Keratinocyte (primary cell): ENCODE measurements at regions not wholly inside any gene's neighbourhood (a gene's known extent, or its start where the extent isn't known, plus 50 kb on each side); places are given as distances from the start of the nearest gene placed in this dataset.

ENCODE experiments used
- DNase-seq: peaks from one replicate; pipeline ENCODE4 v3.0.0-alpha.2; 2011; ENCODE audit warnings: low read depth, missing footprints, low spot score
- FAIRE-seq: peaks from 2 replicates; lab custom pipeline; 2011; peaks lifted over from hg19 to GRCh38; lab: Jason Lieb, UNC
- H2AFZ ChIP-seq: 2 replicates; pipeline ENCODE4 v1.6.0; 2012; ENCODE audit warnings: low read length, control low read depth, inconsistent platforms; ENCODE audit not compliant: control insufficient read depth
- H3K27ac ChIP-seq: 2 replicates; pipeline ENCODE4 v1.5.1; 2011; ENCODE audit warnings: low read length; ENCODE audit not compliant: control insufficient read depth, insufficient read depth
- H3K27me3 ChIP-seq: 3 replicates; pipeline ENCODE4 v1.6.0; 2011; ENCODE audit warnings: low read length; ENCODE audit not compliant: control insufficient read depth, insufficient read depth; ENCODE audit errors: extremely low read depth
- H3K36me3 ChIP-seq, 2 experiments: 2 replicates in 1 of 2; 3 replicates in 1 of 2; pipeline ENCODE4 v1.5.1; 2011; ENCODE audit warnings: low read length in 2 of 2, mild to moderate bottlenecking in 1 of 2; ENCODE audit not compliant: control insufficient read depth in 2 of 2, insufficient read depth in 2 of 2; ENCODE audit errors: extremely low read depth in 1 of 2
- H3K4me1 ChIP-seq: 3 replicates; pipeline ENCODE4 v1.5.1; 2011; ENCODE audit warnings: low read length; ENCODE audit not compliant: control insufficient read depth, insufficient read depth; ENCODE audit errors: extremely low read depth
- H3K4me2 ChIP-seq: 3 replicates; pipeline ENCODE4 v1.6.0; 2011; ENCODE audit warnings: low read depth, low read length; ENCODE audit not compliant: control insufficient read depth, insufficient read depth; ENCODE audit errors: extremely low read depth
- H3K4me3 ChIP-seq, 3 experiments: fragments of 200-600 bp in 1 of 3; sonication (generic) in 1 of 3; 2 replicates in 2 of 3; 3 replicates in 1 of 3; pipeline ENCODE4 v1.5.1; 2011 to 2016; ENCODE audit warnings: low read length in 3 of 3, mild to moderate bottlenecking in 3 of 3, control low read depth in 2 of 3, inconsistent platforms in 1 of 3, low read depth in 1 of 3, mixed read lengths in 1 of 3, mixed run types in 1 of 3, moderate library complexity in 1 of 3; ENCODE audit not compliant: control insufficient read depth in 2 of 3, insufficient read depth in 2 of 3; ENCODE audit errors: extremely low read depth in 1 of 3
- H3K79me2 ChIP-seq: 2 replicates; pipeline ENCODE4 v1.6.0; 2012; ENCODE audit warnings: low read length; ENCODE audit not compliant: control insufficient read depth, insufficient read depth
- H3K9ac ChIP-seq: 3 replicates; pipeline ENCODE4 v1.6.0; 2011; ENCODE audit warnings: low read length; ENCODE audit not compliant: control insufficient read depth, insufficient read depth; ENCODE audit errors: extremely low read depth
- H3K9me1 ChIP-seq: 3 replicates; pipeline ENCODE4 v1.6.0; 2011; ENCODE audit warnings: low read length; ENCODE audit not compliant: control insufficient read depth, insufficient read depth; ENCODE audit errors: extremely low read depth
- H3K9me3 ChIP-seq: 2 replicates; pipeline ENCODE4 v1.5.1; 2012; ENCODE audit warnings: low read depth, low read length; ENCODE audit not compliant: control insufficient read depth
- H4K20me1 ChIP-seq: 3 replicates; pipeline ENCODE4 v1.6.0; 2011; ENCODE audit warnings: low read length; ENCODE audit not compliant: control insufficient read depth, insufficient read depth; ENCODE audit errors: extremely low read depth
- CTCF ChIP-seq, 3 experiments: IDR thresholded peaks in 1 of 3; conservative IDR thresholded peaks in 1 of 3; optimal IDR thresholded peaks in 1 of 3; 2 replicates in 2 of 3; 3 replicates in 1 of 3; pipeline versions ENCODE3 to v1.5.1; 2011; ENCODE audit warnings: low read length in 3 of 3, mild to moderate bottlenecking in 3 of 3, moderate library complexity in 2 of 3, control low read depth in 1 of 3, inconsistent platforms in 1 of 3; ENCODE audit not compliant: insufficient read depth in 2 of 3; ENCODE audit errors: extremely low read depth in 1 of 3
- EZH2 ChIP-seq: IDR thresholded peaks from one replicate; pipeline ENCODE4 v1.6.1; 2012; ENCODE audit warnings: inconsistent platforms, mild to moderate bottlenecking, low read length, moderate library complexity
- dilution Hi-C: fragments of 300-500 bp; cut with MboI; formaldehyde crosslinking; loops from one replicate; pipeline ENCODE4 v1.7.0; 2020; ENCODE audit warnings: low sequenced_read_pairs; ENCODE audit not compliant: extremely low pct_ligation_motif_present

GRCh38 chr4:141304346-141304745 lies 83.7 kb downstream of the ZNF330 start:
- dilution Hi-C loops, result no loop called here
- Histone ChIP-seq H3K36me3 (no peaks in the 10 kb centered on the region), H4K20me1 (no peaks in the 10 kb centered on the region), H3K4me1 (no peaks in the 10 kb centered on the region), H3K4me2 (no peak overlapping the region), H3K9me1 (no peaks in the 10 kb centered on the region), H3K27me3 (no peaks in the 10 kb centered on the region), H3K4me3 (no peak overlapping the region), H2AFZ (no peak overlapping the region), H3K9me3 (no peaks in the 10 kb centered on the region), H3K27ac (no peak overlapping the region), H3K9ac (no peak overlapping the region), H3K79me2 (no peaks in the 10 kb centered on the region)
- DNase-seq, result no peak
- TF ChIP-seq CTCF (optimal IDR thresholded peaks at IDR 0.05 in 1 of 3, IDR thresholded peaks at IDR 0.05 in 1 of 3, conservative IDR thresholded peaks at IDR 0.05 in 1 of 3; ENCODE audit: extremely low read depth in 1 of 3, insufficient read depth in 2 of 3, low read length in 3 of 3) (no peak), EZH2 (no peak)
- no peak for FAIRE-seq

GRCh38 chr4:141306331-141306730 lies 85.6 kb downstream of the ZNF330 start:
- Histone ChIP-seq H4K20me1 (no peaks in the 10 kb centered on the region), H3K27ac (no peak overlapping the region), H3K9ac (no peak overlapping the region), H3K27me3 (no peaks in the 10 kb centered on the region), H3K9me1 (no peaks in the 10 kb centered on the region), H3K79me2 (no peaks in the 10 kb centered on the region), H3K4me3 (no peak overlapping the region), H3K36me3 (no peaks in the 10 kb centered on the region), H3K4me2 (no peak overlapping the region), H2AFZ (no peak overlapping the region), H3K4me1 (no peaks in the 10 kb centered on the region), H3K9me3 (no peaks in the 10 kb centered on the region)
- dilution Hi-C loops, result no loop called here
- no peak for FAIRE-seq
- no peak for DNase-seq
- TF ChIP-seq CTCF (optimal IDR thresholded peaks at IDR 0.05 in 1 of 3, IDR thresholded peaks at IDR 0.05 in 1 of 3, conservative IDR thresholded peaks at IDR 0.05 in 1 of 3; ENCODE audit: extremely low read depth in 1 of 3, insufficient read depth in 2 of 3, low read length in 3 of 3) (no peak), EZH2 (no peak)
